Upper lobe of left lung (tissue), 4 donors: ENCODE measurements at regions not wholly inside any gene's neighbourhood (a gene's known extent, or its start where the extent isn't known, plus 50 kb on each side); places are given as distances from the start of the nearest gene placed in this dataset.

Experiments used
- CTCF ChIP-seq, 6 experiments: fragments of 450-650 bp in 4 of 6; fragments of 200-600 bp in 2 of 6; sonication (generic) in 2 of 6; IDR thresholded peaks; one replicate each; pipeline ENCODE4 v1.5.1; 2016 to 2019; ENCODE audit warnings: antibody characterized with exemption in 6 of 6
- POLR2A ChIP-seq, 4 donors: fragments of 450-650 bp; IDR thresholded peaks; one replicate each; pipeline ENCODE4 v1.5.1; 2016 to 2017; ENCODE audit warnings: antibody characterized with exemption in 4 of 4, mild to moderate bottlenecking in 2 of 4

GRCh38 chr18:78101091-78101490, 851.4 kb downstream of the GALR1 start:
- TF ChIP-seq POLR2A (IDR thresholded peaks at IDR 0.05) (no peak), CTCF (IDR thresholded peaks at IDR 0.05) (no peak)
